GM23338 (cell line): ENCODE measurements at regions not wholly inside any gene's neighbourhood (a gene's known extent, or its start where the extent isn't known, plus 50 kb on each side); places are given as distances from the start of the nearest gene placed in this dataset.

ENCODE experiments used
- ATAC-seq: fragments of 200-7000 bp; cut with Tn5 transposase; 3 replicates; pipeline ENCODE4 v1.9.1; 2020
- DNase-seq: peaks from one replicate; pipeline ENCODE4 v3.0.0-alpha.2; 2015; ENCODE audit warnings: low spot score
- H2AFZ ChIP-seq: fragments of 200-600 bp; sonication (generic); 2 replicates; pipeline ENCODE4 v1.8.0; 2016; ENCODE audit warnings: antibody characterized with exemption, mild to moderate bottlenecking, moderate library complexity
- H3F3A ChIP-seq: fragments of 200-600 bp; sonication (generic); replicated peaks from 2 replicates; pipeline ENCODE4 v1.8.0; 2017; ENCODE audit warnings: antibody characterized with exemption, mixed run types, low read depth
- H3K27ac ChIP-seq: fragments of 200-600 bp; sonication (generic); 2 replicates; pipeline ENCODE4 v1.6.1; 2016; ENCODE audit warnings: low read depth
- H3K27me3 ChIP-seq: fragments of 200-600 bp; sonication (generic); 2 replicates; pipeline ENCODE4 v1.8.0; 2016; ENCODE audit warnings: mild to moderate bottlenecking, mixed run types, moderate library complexity; ENCODE audit not compliant: insufficient read depth
- H3K36me3 ChIP-seq: fragments of 200-600 bp; sonication (generic); 2 replicates; pipeline ENCODE4 v1.8.0; 2016; ENCODE audit warnings: mild to moderate bottlenecking; ENCODE audit not compliant: insufficient read depth
- H3K4me1 ChIP-seq: fragments of 200-600 bp; sonication (generic); 2 replicates; pipeline ENCODE4 v1.8.0; 2016; ENCODE audit warnings: mild to moderate bottlenecking, moderate library complexity; ENCODE audit not compliant: insufficient read depth
- H3K4me2 ChIP-seq: fragments of 200-600 bp; sonication (generic); 2 replicates; pipeline ENCODE4 v1.7.1; 2017; ENCODE audit warnings: mixed run types
- H3K4me3 ChIP-seq: fragments of 200-600 bp; sonication (generic); 2 replicates; pipeline ENCODE4 v1.6.1; 2016; ENCODE audit warnings: mixed run types
- H3K79me2 ChIP-seq: fragments of 200-600 bp; sonication (generic); replicated peaks from 2 replicates; pipeline ENCODE4 v1.8.0; 2017; ENCODE audit warnings: mild to moderate bottlenecking; ENCODE audit not compliant: insufficient read depth
- H3K9me2 ChIP-seq: fragments of 200-600 bp; sonication (generic); 2 replicates; pipeline ENCODE4 v1.8.0; 2017; ENCODE audit not compliant: insufficient read depth
- H4K20me1 ChIP-seq: fragments of 200-600 bp; sonication (generic); replicated peaks from 2 replicates; pipeline ENCODE4 v1.8.0; 2017; ENCODE audit warnings: mild to moderate bottlenecking; ENCODE audit not compliant: insufficient read depth
- H3K27ac Mint-ChIP-seq: 2 replicates; pipeline ENCODE4 v1.8.0; 2020; ENCODE audit warnings: inconsistent platforms, mild to moderate bottlenecking, moderate library complexity, mixed read lengths
- H3K27me3 Mint-ChIP-seq: 3 replicates; pipeline ENCODE4 v1.8.0; 2022; ENCODE audit warnings: low read depth, mild to moderate bottlenecking, moderate library complexity, mixed read lengths, inconsistent platforms; ENCODE audit not compliant: insufficient read depth, poor library complexity
- H3K36me3 Mint-ChIP-seq: 3 replicates; pipeline ENCODE4 v1.8.0; 2021; ENCODE audit warnings: low read depth, mild to moderate bottlenecking, inconsistent platforms, moderate library complexity, mixed read lengths
- H3K4me1 Mint-ChIP-seq: 3 replicates; pipeline ENCODE4 v1.8.0; 2020; ENCODE audit warnings: mild to moderate bottlenecking, inconsistent platforms, mixed read lengths
- H3K4me3 Mint-ChIP-seq: 3 replicates; pipeline ENCODE4 v1.8.0; 2021; ENCODE audit warnings: moderate library complexity, mild to moderate bottlenecking, inconsistent platforms, mixed read lengths
- H3K9me3 Mint-ChIP-seq: 3 replicates; pipeline ENCODE4 v1.8.0; 2020; ENCODE audit warnings: moderate library complexity, mild to moderate bottlenecking, inconsistent platforms, mixed read lengths
- CREB1 ChIP-seq: fragments of 250-450 bp; sonication (Bioruptor Pico); IDR thresholded peaks from 2 replicates; pipeline ENCODE4 v1.5.0; 2020; ENCODE audit warnings: low read depth, mild to moderate bottlenecking, moderate library complexity
- EZH2 ChIP-seq: fragments of 200-600 bp; sonication (generic); IDR thresholded peaks from one replicate; pipeline ENCODE4 v1.8.0; 2017; ENCODE audit warnings: antibody characterized with exemption, mild to moderate bottlenecking, low read depth; ENCODE audit not compliant: unreplicated experiment
- EZH2phosphoT487 ChIP-seq: fragments of 200-600 bp; sonication (generic); IDR thresholded peaks from one replicate; pipeline ENCODE4 v1.8.1; 2018; ENCODE audit warnings: antibody characterized with exemption; ENCODE audit not compliant: unreplicated experiment
- JUNB ChIP-seq: IDR thresholded peaks from one replicate; pipeline ENCODE4 v1.6.1; 2016; ENCODE audit warnings: antibody characterized with exemption; ENCODE audit not compliant: unreplicated experiment
- NANOG ChIP-seq: IDR thresholded peaks from 2 replicates; pipeline ENCODE4 v1.6.1; 2016; ENCODE audit warnings: antibody characterized with exemption, borderline replicate concordance
- POLR2AphosphoS5 ChIP-seq: IDR thresholded peaks from 2 replicates; pipeline ENCODE4 v1.6.1; 2016; ENCODE audit warnings: antibody characterized with exemption, low read depth
- STAT1 ChIP-seq: IDR thresholded peaks from one replicate; pipeline ENCODE4 v1.6.1; 2016; ENCODE audit warnings: antibody characterized with exemption; ENCODE audit not compliant: unreplicated experiment
- ZNF114 ChIP-seq: fragments of 250-450 bp; sonication (Bioruptor Pico); IDR thresholded peaks from 2 replicates; pipeline ENCODE4 v1.5.0; 2020; ENCODE audit warnings: mild to moderate bottlenecking, moderate library complexity
- ZNF331 ChIP-seq: fragments of 250-450 bp; sonication (Bioruptor Pico); IDR thresholded peaks from 2 replicates; pipeline ENCODE4 v1.5.0; 2020; ENCODE audit warnings: low read depth, mild to moderate bottlenecking, moderate library complexity
- TF ChIP-seq, protein P1 (sequence below), 2 experiments: fragments of 200-600 bp in 1 of 2; sonication (generic) in 1 of 2; conservative IDR thresholded peaks; 2 replicates each; pipeline versions ENCODE4 v1.5.1 to v1.6.1; 2016 to 2017; ENCODE audit warnings: antibody characterized with exemption in 2 of 2, low read depth in 2 of 2, mild to moderate bottlenecking in 2 of 2, moderate library complexity in 1 of 2
- TF ChIP-seq, protein P2 (sequence below): IDR thresholded peaks from 2 replicates; pipeline ENCODE4 v1.6.1; 2016; ENCODE audit warnings: antibody characterized with exemption
- TF ChIP-seq, protein P3 (sequence below): IDR thresholded peaks from one replicate; pipeline ENCODE4 v1.6.1; 2018; ENCODE audit warnings: antibody characterized with exemption; ENCODE audit not compliant: unreplicated experiment

DNA sequence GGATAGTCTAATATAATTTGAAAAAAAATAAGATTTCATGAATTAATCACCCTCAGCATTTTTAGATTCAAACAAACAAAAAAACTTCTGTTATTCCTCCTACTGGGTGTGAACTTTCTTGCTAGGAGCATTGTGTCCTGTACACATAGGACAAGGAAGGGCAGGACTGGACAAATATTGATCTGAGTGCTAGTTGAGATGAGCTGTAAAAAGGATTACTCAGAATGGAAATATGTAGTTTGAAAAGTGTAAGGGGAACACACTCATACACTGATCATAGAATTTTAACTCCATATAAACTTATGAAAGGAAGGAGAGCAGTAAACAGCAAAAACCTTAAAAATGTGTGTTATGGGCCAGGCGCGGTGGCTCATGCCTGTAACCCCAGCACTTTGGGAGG lies 156.5 kb upstream of the ZNF648 start:
- no peak for ATAC-seq
- H3K27me3 Mint-ChIP-seq: peaks cover 5% of the 10 kb centered on the region

DNA sequence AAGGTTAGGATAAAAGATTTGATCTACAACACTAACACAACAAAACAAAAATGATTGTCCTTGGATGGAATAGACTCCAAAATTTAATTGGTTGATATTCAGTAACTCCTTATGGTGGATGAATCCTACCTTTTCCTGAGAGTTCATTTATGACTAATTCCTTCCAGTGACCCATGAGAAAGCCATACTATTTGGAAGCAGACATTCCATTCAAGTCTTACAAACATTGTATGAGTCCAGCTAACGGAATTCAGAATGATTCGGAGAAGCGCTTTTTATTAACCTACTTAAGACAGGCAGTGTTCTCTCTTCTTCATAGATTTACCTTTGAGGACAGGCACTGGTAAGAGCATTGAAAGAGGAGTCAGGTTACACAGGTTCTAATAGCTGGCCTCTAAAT lies 155.6 kb upstream of the ZNF648 start:
- Histone ChIP-seq H3K4me1 (no peaks in the 10 kb centered on the region), H3K4me2 (no peak overlapping the region), H3F3A (no peaks in the 10 kb centered on the region), H3K9me2 (no peaks in the 10 kb centered on the region; the same call in 1 of the 2 replicates), H2AFZ (no peak overlapping the region), H3K36me3 (no peaks in the 10 kb centered on the region), H4K20me1 (no peaks in the 10 kb centered on the region), H3K4me3 (no peak overlapping the region), H3K27ac (no peak overlapping the region), H3K27me3 (no peaks in the 10 kb centered on the region), H3K79me2 (no peaks in the 10 kb centered on the region)
- ATAC-seq (no peak), DNase-seq (no peak)
- Mint-ChIP-seq H3K27me3 (peaks cover 5% of the 10 kb centered on the region), H3K36me3 (no peaks in the 10 kb centered on the region; the same call in 2 of the 3 replicates), H3K4me1 (no peaks in the 10 kb centered on the region; the same call in 2 of the 3 replicates), H3K9me3 (peaks cover 19% of the 10 kb centered on the region), H3K27ac (no peak overlapping the region), H3K4me3 (no peak overlapping the region)
- TF ChIP-seq CREB1 (CRISPR knock-in tag): no peak
- no peak for TF ChIP-seq EZH2phosphoT487
- no peak for TF ChIP-seq POLR2AphosphoS5
- no peak for TF ChIP-seq EZH2
- TF ChIP-seq, protein P1, sequence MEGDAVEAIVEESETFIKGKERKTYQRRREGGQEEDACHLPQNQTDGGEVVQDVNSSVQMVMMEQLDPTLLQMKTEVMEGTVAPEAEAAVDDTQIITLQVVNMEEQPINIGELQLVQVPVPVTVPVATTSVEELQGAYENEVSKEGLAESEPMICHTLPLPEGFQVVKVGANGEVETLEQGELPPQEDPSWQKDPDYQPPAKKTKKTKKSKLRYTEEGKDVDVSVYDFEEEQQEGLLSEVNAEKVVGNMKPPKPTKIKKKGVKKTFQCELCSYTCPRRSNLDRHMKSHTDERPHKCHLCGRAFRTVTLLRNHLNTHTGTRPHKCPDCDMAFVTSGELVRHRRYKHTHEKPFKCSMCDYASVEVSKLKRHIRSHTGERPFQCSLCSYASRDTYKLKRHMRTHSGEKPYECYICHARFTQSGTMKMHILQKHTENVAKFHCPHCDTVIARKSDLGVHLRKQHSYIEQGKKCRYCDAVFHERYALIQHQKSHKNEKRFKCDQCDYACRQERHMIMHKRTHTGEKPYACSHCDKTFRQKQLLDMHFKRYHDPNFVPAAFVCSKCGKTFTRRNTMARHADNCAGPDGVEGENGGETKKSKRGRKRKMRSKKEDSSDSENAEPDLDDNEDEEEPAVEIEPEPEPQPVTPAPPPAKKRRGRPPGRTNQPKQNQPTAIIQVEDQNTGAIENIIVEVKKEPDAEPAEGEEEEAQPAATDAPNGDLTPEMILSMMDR (conservative IDR thresholded peaks at IDR 0.05; ENCODE audit: low read depth in 2 of 2): no peak
- TF ChIP-seq NANOG: no peak
- TF ChIP-seq JUNB: no peak
- TF ChIP-seq, protein P2, sequence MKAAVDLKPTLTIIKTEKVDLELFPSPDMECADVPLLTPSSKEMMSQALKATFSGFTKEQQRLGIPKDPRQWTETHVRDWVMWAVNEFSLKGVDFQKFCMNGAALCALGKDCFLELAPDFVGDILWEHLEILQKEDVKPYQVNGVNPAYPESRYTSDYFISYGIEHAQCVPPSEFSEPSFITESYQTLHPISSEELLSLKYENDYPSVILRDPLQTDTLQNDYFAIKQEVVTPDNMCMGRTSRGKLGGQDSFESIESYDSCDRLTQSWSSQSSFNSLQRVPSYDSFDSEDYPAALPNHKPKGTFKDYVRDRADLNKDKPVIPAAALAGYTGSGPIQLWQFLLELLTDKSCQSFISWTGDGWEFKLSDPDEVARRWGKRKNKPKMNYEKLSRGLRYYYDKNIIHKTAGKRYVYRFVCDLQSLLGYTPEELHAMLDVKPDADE: no peak
- TF ChIP-seq, protein P3, sequence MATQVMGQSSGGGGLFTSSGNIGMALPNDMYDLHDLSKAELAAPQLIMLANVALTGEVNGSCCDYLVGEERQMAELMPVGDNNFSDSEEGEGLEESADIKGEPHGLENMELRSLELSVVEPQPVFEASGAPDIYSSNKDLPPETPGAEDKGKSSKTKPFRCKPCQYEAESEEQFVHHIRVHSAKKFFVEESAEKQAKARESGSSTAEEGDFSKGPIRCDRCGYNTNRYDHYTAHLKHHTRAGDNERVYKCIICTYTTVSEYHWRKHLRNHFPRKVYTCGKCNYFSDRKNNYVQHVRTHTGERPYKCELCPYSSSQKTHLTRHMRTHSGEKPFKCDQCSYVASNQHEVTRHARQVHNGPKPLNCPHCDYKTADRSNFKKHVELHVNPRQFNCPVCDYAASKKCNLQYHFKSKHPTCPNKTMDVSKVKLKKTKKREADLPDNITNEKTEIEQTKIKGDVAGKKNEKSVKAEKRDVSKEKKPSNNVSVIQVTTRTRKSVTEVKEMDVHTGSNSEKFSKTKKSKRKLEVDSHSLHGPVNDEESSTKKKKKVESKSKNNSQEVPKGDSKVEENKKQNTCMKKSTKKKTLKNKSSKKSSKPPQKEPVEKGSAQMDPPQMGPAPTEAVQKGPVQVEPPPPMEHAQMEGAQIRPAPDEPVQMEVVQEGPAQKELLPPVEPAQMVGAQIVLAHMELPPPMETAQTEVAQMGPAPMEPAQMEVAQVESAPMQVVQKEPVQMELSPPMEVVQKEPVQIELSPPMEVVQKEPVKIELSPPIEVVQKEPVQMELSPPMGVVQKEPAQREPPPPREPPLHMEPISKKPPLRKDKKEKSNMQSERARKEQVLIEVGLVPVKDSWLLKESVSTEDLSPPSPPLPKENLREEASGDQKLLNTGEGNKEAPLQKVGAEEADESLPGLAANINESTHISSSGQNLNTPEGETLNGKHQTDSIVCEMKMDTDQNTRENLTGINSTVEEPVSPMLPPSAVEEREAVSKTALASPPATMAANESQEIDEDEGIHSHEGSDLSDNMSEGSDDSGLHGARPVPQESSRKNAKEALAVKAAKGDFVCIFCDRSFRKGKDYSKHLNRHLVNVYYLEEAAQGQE: no peak
- TF ChIP-seq ZNF331 (CRISPR knock-in tag): no peak

More for the DNA sequence above, 156.5 kb upstream of the ZNF648 start:
- peaks cover 19% of the 10 kb centered on the region for H3K9me3 Mint-ChIP-seq
- no peaks in the 10 kb centered on the region; the same call in 2 of the 3 replicates for H3K36me3 Mint-ChIP-seq
- no peaks in the 10 kb centered on the region; the same call in 2 of the 3 replicates for H3K4me1 Mint-ChIP-seq
- Histone ChIP-seq H3F3A (no peaks in the 10 kb centered on the region), H3K4me2 (no peak overlapping the region), H3K27ac (no peak overlapping the region), H3K4me3 (no peak overlapping the region), H3K36me3 (no peaks in the 10 kb centered on the region), H4K20me1 (no peaks in the 10 kb centered on the region), H3K27me3 (no peaks in the 10 kb centered on the region), H2AFZ (no peak overlapping the region), H3K9me2 (no peaks in the 10 kb centered on the region), H3K4me1 (no peaks in the 10 kb centered on the region), H3K79me2 (no peaks in the 10 kb centered on the region)
- DNase-seq: no peak
- no peak overlapping the region for H3K27ac Mint-ChIP-seq
- no peak overlapping the region for H3K4me3 Mint-ChIP-seq
- TF ChIP-seq ZNF114 (no peak), JUNB (no peak), EZH2phosphoT487 (no peak), POLR2AphosphoS5 (no peak), STAT1 (no peak), EZH2 (no peak), ZNF331 (CRISPR knock-in tag) (no peak)
